Testis (tissue), 2 donors: ENCODE measurements at regions not wholly inside any gene's neighbourhood (a gene's known extent, or its start where the extent isn't known, plus 50 kb on each side); places are given as distances from the start of the nearest gene placed in this dataset.

Experiments
- CTCF ChIP-seq, 3 experiments: fragments of 450-650 bp in 2 of 3; fragments of 200-600 bp in 1 of 3; sonication (generic) in 1 of 3; IDR thresholded peaks; one replicate each; pipeline ENCODE4 v1.5.1; 2016 to 2019; ENCODE audit warnings: antibody characterized with exemption in 3 of 3, mild to moderate bottlenecking in 2 of 3, moderate library complexity in 1 of 3
- POLR2A ChIP-seq: fragments of 450-650 bp; IDR thresholded peaks from one replicate; pipeline ENCODE4 v1.6.1; 2017; ENCODE audit warnings: antibody characterized with exemption, mild to moderate bottlenecking, moderate library complexity

GRCh38 chr14:95396221-95396620 is 76.5 kb upstream of the CLMN start:
- no peak for TF ChIP-seq CTCF (IDR thresholded peaks at IDR 0.05)
- no peak for TF ChIP-seq POLR2A
